Peyer's patch (tissue), 4 donors: ENCODE measurements at regions not wholly inside any gene's neighbourhood (a gene's known extent, or its start where the extent isn't known, plus 50 kb on each side); places are given as distances from the start of the nearest gene placed in this dataset.

Source experiments
- DNase-seq, 3 donors: peaks; one replicate each; pipeline ENCODE4 v3.0.0-alpha.2; 2017 to 2019
- H3K27ac ChIP-seq, 4 donors: fragments of 200-600 bp; sonication (generic); one replicate each; pipeline ENCODE4 v1.5.1; 2016 to 2019
- H3K27me3 ChIP-seq, 2 donors: fragments of 200-600 bp; sonication (generic); one replicate each; pipeline ENCODE4 v1.5.1; 2019
- H3K36me3 ChIP-seq, 3 donors: fragments of 200-600 bp; sonication (generic); one replicate each; pipeline ENCODE4 v1.5.1; 2016 to 2019
- H3K4me1 ChIP-seq, 4 donors: fragments of 200-600 bp; sonication (generic); one replicate each; pipeline ENCODE4 v1.5.1; 2016 to 2019
- H3K4me3 ChIP-seq, 4 donors: fragments of 200-600 bp; sonication (generic); 1 replicate in 3 of 4; 2 replicates in 1 of 4; pipeline ENCODE4 v1.5.1; 2016 to 2019; ENCODE audit warnings: mild to moderate bottlenecking in 1 of 4
- H3K9me3 ChIP-seq, 4 donors: fragments of 200-600 bp; sonication (generic); one replicate each; pipeline ENCODE4 v1.5.1; 2016 to 2019; ENCODE audit warnings: mild to moderate bottlenecking in 1 of 4
- POLR2A ChIP-seq, 2 donors: fragments of 450-650 bp; IDR thresholded peaks; one replicate each; pipeline ENCODE4 v1.5.1; 2017; ENCODE audit warnings: antibody characterized with exemption in 2 of 2, mild to moderate bottlenecking in 2 of 2, moderate library complexity in 2 of 2
- TF ChIP-seq, protein P1 (sequence below), 6 experiments: fragments of 450-650 bp in 4 of 6; fragments of 200-600 bp in 2 of 6; sonication (generic) in 1 of 6; IDR thresholded peaks; one replicate each; pipeline ENCODE4 v1.5.1; 2017 to 2019; ENCODE audit warnings: antibody characterized with exemption in 6 of 6, mild to moderate bottlenecking in 3 of 6, moderate library complexity in 1 of 6

- no peak for TF ChIP-seq POLR2A (IDR thresholded peaks at IDR 0.05)
- TF ChIP-seq, protein P1, sequence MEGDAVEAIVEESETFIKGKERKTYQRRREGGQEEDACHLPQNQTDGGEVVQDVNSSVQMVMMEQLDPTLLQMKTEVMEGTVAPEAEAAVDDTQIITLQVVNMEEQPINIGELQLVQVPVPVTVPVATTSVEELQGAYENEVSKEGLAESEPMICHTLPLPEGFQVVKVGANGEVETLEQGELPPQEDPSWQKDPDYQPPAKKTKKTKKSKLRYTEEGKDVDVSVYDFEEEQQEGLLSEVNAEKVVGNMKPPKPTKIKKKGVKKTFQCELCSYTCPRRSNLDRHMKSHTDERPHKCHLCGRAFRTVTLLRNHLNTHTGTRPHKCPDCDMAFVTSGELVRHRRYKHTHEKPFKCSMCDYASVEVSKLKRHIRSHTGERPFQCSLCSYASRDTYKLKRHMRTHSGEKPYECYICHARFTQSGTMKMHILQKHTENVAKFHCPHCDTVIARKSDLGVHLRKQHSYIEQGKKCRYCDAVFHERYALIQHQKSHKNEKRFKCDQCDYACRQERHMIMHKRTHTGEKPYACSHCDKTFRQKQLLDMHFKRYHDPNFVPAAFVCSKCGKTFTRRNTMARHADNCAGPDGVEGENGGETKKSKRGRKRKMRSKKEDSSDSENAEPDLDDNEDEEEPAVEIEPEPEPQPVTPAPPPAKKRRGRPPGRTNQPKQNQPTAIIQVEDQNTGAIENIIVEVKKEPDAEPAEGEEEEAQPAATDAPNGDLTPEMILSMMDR (IDR thresholded peaks at IDR 0.05) = no peak
- Histone ChIP-seq H3K27me3 (no peaks in the 10 kb centered on the region), H3K4me3 (no peak overlapping the region), H3K36me3 (no peaks in the 10 kb centered on the region), H3K9me3 (no peaks in the 10 kb centered on the region), H3K27ac (no peak overlapping the region), H3K4me1 (no peaks in the 10 kb centered on the region)
- no peak for DNase-seq
Observed at GRCh38 chr3:152628496-152628895, 206.4 kb upstream of the P2RY1 start.

- Histone ChIP-seq H3K9me3 (no peaks in the 10 kb centered on the region), H3K36me3 (no peaks in the 10 kb centered on the region), H3K4me3 (no peak overlapping the region), H3K4me1 (no peaks in the 10 kb centered on the region), H3K27me3 (no peaks in the 10 kb centered on the region), H3K27ac (no peak overlapping the region)
- DNase-seq = no peak
- TF ChIP-seq, protein P1 (IDR thresholded peaks at IDR 0.05) = no peak
- no peak for TF ChIP-seq POLR2A (IDR thresholded peaks at IDR 0.05)
Observed at GRCh38 chr3:152629363-152630122, 205.4 kb upstream of the P2RY1 start.

DNA sequence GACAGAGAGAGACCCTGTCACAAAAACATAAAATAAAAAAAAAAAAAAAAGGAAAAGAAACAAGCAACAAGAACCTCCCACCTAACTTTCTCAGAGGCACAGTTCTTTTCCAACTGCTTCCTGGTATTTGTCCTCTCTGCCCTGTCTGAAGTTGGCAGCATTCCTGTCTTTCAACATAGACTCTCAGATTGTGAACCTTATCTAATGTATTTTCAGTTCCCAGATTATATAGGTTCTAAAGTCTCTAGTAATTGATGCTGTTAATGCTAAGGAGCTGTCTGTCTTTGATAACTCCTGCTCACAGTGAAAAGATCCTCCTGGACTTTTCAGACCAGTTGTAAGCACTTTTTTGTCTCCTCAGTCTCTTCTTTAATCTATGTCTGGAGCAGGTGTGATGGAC lies 199.5 kb upstream of the P2RY1 start:
- Histone ChIP-seq H3K9me3 (no peaks in the 10 kb centered on the region), H3K4me1 (peaks cover 0 to 3% (median 0%) of the 10 kb centered on the region in 4 donors), H3K4me3 (no peak overlapping the region), H3K36me3 (no peaks in the 10 kb centered on the region), H3K27me3 (no peaks in the 10 kb centered on the region), H3K27ac (no peak overlapping the region)
- DNase-seq = no peak
- TF ChIP-seq POLR2A (IDR thresholded peaks at IDR 0.05) = no peak
- TF ChIP-seq, protein P1 (IDR thresholded peaks at IDR 0.05) = no peak

GRCh38 chr3:152636651-152637050 lies 198.3 kb upstream of the P2RY1 start:
- H3K9me3 ChIP-seq = no peaks in the 10 kb centered on the region
- H3K36me3 ChIP-seq = no peaks in the 10 kb centered on the region
- no peak for TF ChIP-seq POLR2A (IDR thresholded peaks at IDR 0.05)
- TF ChIP-seq, protein P1 (IDR thresholded peaks at IDR 0.05) = no peak
- peaks cover 0 to 3% (median 0%) of the 10 kb centered on the region in 4 donors for H3K4me1 ChIP-seq
- H3K27ac ChIP-seq = no peak overlapping the region
- DNase-seq = no peak
- no peak overlapping the region for H3K4me3 ChIP-seq
- no peaks in the 10 kb centered on the region for H3K27me3 ChIP-seq

DNA sequence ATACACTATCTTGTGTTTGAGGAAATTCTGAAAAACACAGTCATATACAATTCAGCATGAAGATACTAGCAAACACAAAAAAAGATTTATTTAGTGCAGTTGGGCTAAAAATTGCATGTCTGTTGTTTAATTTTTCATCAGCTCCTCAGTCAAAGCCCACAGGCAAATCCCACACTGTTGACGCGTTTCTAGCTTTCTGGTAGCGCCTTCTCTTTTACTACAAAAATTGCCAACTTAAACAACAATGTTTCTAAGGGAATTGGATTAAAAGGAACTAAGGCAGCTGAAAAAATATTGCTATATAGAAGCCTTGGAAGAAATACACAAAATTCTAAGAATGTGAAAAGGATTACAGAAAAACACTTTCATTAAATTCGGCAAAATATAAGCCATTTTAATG lies 196.7 kb upstream of the P2RY1 start:
- H3K27me3 ChIP-seq = no peaks in the 10 kb centered on the region
- H3K36me3 ChIP-seq = no peaks in the 10 kb centered on the region
- H3K9me3 ChIP-seq = no peaks in the 10 kb centered on the region
- H3K27ac ChIP-seq = no peak overlapping the region
- TF ChIP-seq, protein P1 (IDR thresholded peaks at IDR 0.05) = no peak
- no peak for TF ChIP-seq POLR2A (IDR thresholded peaks at IDR 0.05)
- peaks cover 0 to 3% (median 0%) of the 10 kb centered on the region in 4 donors for H3K4me1 ChIP-seq
- no peak for DNase-seq
- no peak overlapping the region for H3K4me3 ChIP-seq
